Activated CD4-positive, alpha-beta memory T cell treated with anti-CD3 and anti-CD28 coated beads, Interleukin-2, amount 10 ng/mL, durations not matched to agents 7 days and 5 days (primary cell): ENCODE measurements at regions not wholly inside any gene's neighbourhood (a gene's known extent, or its start where the extent isn't known, plus 50 kb on each side); places are given as distances from the start of the nearest gene placed in this dataset.

Experiments used
- CTCF ChIA-PET: fragments of 350-600 bp; sonication (Branson Sonifier 250); formaldehyde crosslinking; loops from one replicate; lab custom pipeline; 2021; ENCODE audit warnings: antibody characterized with exemption, inconsistent platforms; lab: Charles Lee
- POLR2A ChIA-PET: fragments of 350-600 bp; sonication (Branson Sonifier 250); formaldehyde crosslinking; loops from one replicate; lab custom pipeline; 2021; ENCODE audit warnings: antibody characterized with exemption; lab: Charles Lee
- DNase-seq: peaks from one replicate; pipeline ENCODE4 v3.0.0-alpha.2; 2020
- H3K27ac Mint-ChIP-seq: one replicate; pipeline ENCODE4 v1.8.0; 2021; ENCODE audit warnings: mild to moderate bottlenecking, mixed read lengths
- H3K27me3 Mint-ChIP-seq: one replicate; pipeline ENCODE4 v1.8.0; 2021; ENCODE audit warnings: mixed read lengths
- H3K36me3 Mint-ChIP-seq: one replicate; pipeline ENCODE4 v1.8.0; 2021; ENCODE audit warnings: low read depth, mixed read lengths
- H3K4me1 Mint-ChIP-seq: one replicate; pipeline ENCODE4 v1.8.0; 2021; ENCODE audit warnings: mixed read lengths
- H3K4me3 Mint-ChIP-seq: one replicate; pipeline ENCODE4 v1.8.0; 2021; ENCODE audit warnings: mild to moderate bottlenecking, mixed read lengths
- H3K9me3 Mint-ChIP-seq: one replicate; pipeline ENCODE4 v1.8.0; 2021; ENCODE audit warnings: mixed read lengths

- ChIA-PET CTCF (no interaction called here), POLR2A (no interaction called here)
- H3K4me1 Mint-ChIP-seq: peaks cover 2% of the 10 kb centered on the region
- H3K27me3 Mint-ChIP-seq: peaks cover 12% of the 10 kb centered on the region
- H3K4me3 Mint-ChIP-seq: no peak overlapping the region
- H3K36me3 Mint-ChIP-seq: no peaks in the 10 kb centered on the region
- no peaks in the 10 kb centered on the region for H3K9me3 Mint-ChIP-seq
- H3K27ac Mint-ChIP-seq: no peak overlapping the region
- DNase-seq: no peak
Observed at GRCh38 chr3:140829796-140830195, 111.8 kb upstream of the SLC25A36 start.

DNA sequence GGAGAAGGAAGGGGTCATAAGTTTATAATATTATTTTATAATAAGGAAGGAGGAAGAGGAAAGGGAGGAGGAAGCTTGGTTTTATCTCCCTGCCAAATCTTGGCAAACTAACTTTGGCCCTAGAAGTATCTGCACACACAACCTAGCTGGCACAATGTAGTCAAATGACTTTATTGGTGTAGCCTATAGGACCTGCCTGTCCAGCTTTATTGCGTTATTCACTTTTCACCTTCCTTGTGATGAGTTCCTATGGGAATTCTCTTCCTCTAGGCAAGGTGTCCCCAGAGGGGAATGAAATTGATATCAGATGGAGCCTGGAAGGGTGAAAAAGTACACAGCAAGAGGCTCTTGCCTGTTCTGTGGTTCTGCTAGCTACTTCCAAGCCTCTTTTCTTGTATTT is 111.2 kb upstream of the SLC25A36 start:
- no peaks in the 10 kb centered on the region for H3K36me3 Mint-ChIP-seq
- H3K4me3 Mint-ChIP-seq: no peak overlapping the region
- ChIA-PET POLR2A (no interaction called here), CTCF (no interaction called here)
- no peaks in the 10 kb centered on the region for H3K9me3 Mint-ChIP-seq
- H3K4me1 Mint-ChIP-seq: peaks cover 2% of the 10 kb centered on the region
- H3K27me3 Mint-ChIP-seq: peaks cover 12% of the 10 kb centered on the region
- DNase-seq: no peak
- H3K27ac Mint-ChIP-seq: no peak overlapping the region

- no peaks in the 10 kb centered on the region for H3K9me3 Mint-ChIP-seq
- DNase-seq: no peak
- ChIA-PET POLR2A (no interaction called here), CTCF (no interaction called here)
- H3K27me3 Mint-ChIP-seq: peaks cover 12% of the 10 kb centered on the region
- no peak overlapping the region for H3K27ac Mint-ChIP-seq
- no peaks in the 10 kb centered on the region for H3K36me3 Mint-ChIP-seq
- peaks cover 2% of the 10 kb centered on the region for H3K4me1 Mint-ChIP-seq
- H3K4me3 Mint-ChIP-seq: no peak overlapping the region
Observed at GRCh38 chr3:140832883-140833282, 108.8 kb upstream of the SLC25A36 start.

GRCh38 chr3:140834266-140835037 is 107.2 kb upstream of the SLC25A36 start:
- H3K4me3 Mint-ChIP-seq: no peak overlapping the region
- DNase-seq: no peak
- H3K4me1 Mint-ChIP-seq: peaks cover 2% of the 10 kb centered on the region
- no peak overlapping the region for H3K27ac Mint-ChIP-seq
- POLR2A ChIA-PET: no interaction called here
- H3K9me3 Mint-ChIP-seq: no peaks in the 10 kb centered on the region
- H3K27me3 Mint-ChIP-seq: peaks cover 14% of the 10 kb centered on the region
- CTCF ChIA-PET: interaction anchor here (0.6 kb wide), 1 partner anchor 176 kb away, joined by 3 read pairs; no protein-coding TSS in a partner anchor
- H3K36me3 Mint-ChIP-seq: no peaks in the 10 kb centered on the region

DNA sequence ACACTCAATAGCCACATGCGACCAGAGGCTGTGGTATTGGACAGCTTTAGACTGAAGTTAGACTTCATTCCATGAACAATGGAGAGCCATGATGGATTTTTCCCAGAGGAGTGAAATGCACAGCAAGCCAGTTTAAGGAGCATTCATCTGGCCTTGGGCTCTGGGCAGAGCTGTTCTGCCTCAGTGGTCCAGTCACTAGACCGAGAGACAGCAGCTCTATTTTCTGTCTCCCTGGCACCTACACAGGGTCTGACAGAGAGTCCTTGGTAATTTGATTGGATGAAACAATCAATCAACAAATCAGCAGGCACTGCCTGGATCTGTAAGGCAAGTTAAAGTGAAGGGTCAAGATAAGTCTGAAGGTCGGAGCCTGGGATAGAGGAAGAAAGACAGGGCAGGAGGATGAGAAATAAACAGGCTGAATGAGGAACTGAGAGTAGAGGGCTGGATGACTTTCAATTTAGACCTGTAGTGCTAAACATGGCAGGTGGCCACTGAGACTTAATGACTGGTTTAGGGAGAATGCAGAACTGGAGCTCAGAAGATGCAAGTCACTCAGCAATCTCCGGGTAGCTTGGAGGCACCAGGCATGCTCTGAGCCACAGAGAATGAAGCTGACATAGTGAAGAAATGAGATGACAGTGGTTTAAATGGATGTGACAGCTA is 98.5 kb upstream of the SLC25A36 start:
- H3K27ac Mint-ChIP-seq: no peak overlapping the region
- no peak overlapping the region for H3K4me3 Mint-ChIP-seq
- peaks cover 4% of the 10 kb centered on the region for H3K4me1 Mint-ChIP-seq
- POLR2A ChIA-PET: interaction anchor here (0.8 kb wide), 1 partner anchor 8 kb away, joined by 3 read pairs; no protein-coding TSS in a partner anchor
- H3K27me3 Mint-ChIP-seq: peaks cover 15% of the 10 kb centered on the region
- DNase-seq: no peak
- CTCF ChIA-PET: no interaction called here
- H3K9me3 Mint-ChIP-seq: no peaks in the 10 kb centered on the region
- H3K36me3 Mint-ChIP-seq: no peaks in the 10 kb centered on the region

DNA sequence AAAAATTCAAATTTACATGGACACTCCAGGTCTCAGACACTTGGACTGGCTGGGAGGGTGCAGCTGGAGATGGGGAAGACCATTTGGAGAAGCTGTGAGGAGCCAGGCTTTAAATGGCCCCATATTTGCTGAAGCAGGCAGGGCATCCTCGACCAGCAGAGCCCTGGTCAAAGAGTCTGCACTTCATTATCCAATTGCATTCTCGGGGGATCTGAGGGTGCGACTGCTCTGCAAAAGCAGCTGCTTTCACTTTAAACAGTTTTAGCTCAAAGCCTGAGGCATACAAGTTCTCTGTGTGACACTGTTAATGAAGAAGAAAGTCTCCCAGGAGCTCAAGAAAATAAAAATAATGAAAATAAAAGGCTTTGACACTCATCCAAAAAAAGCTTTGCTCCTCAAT is 98.0 kb upstream of the SLC25A36 start:
- no peaks in the 10 kb centered on the region for H3K9me3 Mint-ChIP-seq
- no peak overlapping the region for H3K4me3 Mint-ChIP-seq
- CTCF ChIA-PET: no interaction called here
- POLR2A ChIA-PET: interaction anchor here (0.8 kb wide), 1 partner anchor 8 kb away, joined by 3 read pairs; no protein-coding TSS in a partner anchor
- H3K27ac Mint-ChIP-seq: no peak overlapping the region
- H3K27me3 Mint-ChIP-seq: peaks cover 15% of the 10 kb centered on the region
- no peaks in the 10 kb centered on the region for H3K36me3 Mint-ChIP-seq
- no peak for DNase-seq
- peaks cover 4% of the 10 kb centered on the region for H3K4me1 Mint-ChIP-seq

- Mint-ChIP-seq H3K27ac (no peak overlapping the region), H3K9me3 (no peaks in the 10 kb centered on the region), H3K27me3 (peaks cover 15% of the 10 kb centered on the region), H3K4me3 (no peak overlapping the region), H3K4me1 (peaks cover 4% of the 10 kb centered on the region), H3K36me3 (no peaks in the 10 kb centered on the region)
- DNase-seq: no peak
- ChIA-PET CTCF (no interaction called here), POLR2A (interaction anchor here (0.8 kb wide), 1 partner anchor 9 kb away, joined by 3 read pairs; no protein-coding TSS in a partner anchor)
Observed at GRCh38 chr3:140844072-140844471, 97.6 kb upstream of the SLC25A36 start.

DNA sequence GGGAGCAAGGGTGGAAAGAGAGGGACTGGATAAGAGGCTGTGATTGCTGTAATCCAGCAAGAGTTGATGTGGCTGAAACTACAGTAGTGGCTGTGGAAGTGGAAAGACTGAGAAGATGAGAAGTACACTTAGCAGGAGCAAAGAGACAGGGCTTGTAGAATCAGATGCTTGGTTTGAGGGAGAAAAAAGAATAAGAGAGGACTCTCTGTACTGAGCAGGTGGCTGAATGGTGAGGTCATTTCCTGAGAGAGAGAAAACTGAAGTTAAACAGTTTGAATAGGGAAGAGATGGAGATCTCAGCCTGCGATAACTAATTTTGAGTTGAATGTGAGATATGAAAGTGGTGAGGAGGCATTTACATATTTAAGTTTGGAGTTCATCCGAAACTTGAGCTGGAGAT is 95.8 kb upstream of the SLC25A36 start:
- CTCF ChIA-PET: no interaction called here
- no peaks in the 10 kb centered on the region for H3K9me3 Mint-ChIP-seq
- POLR2A ChIA-PET: no interaction called here
- DNase-seq: no peak
- no peak overlapping the region for H3K27ac Mint-ChIP-seq
- peaks cover 4% of the 10 kb centered on the region for H3K4me1 Mint-ChIP-seq
- H3K4me3 Mint-ChIP-seq: no peak overlapping the region
- peaks cover 13% of the 10 kb centered on the region for H3K27me3 Mint-ChIP-seq
- H3K36me3 Mint-ChIP-seq: no peaks in the 10 kb centered on the region

GRCh38 chr3:140848666-140849065 is 93.0 kb upstream of the SLC25A36 start:
- Mint-ChIP-seq H3K9me3 (no peaks in the 10 kb centered on the region), H3K27me3 (peaks cover 17% of the 10 kb centered on the region), H3K4me3 (no peak overlapping the region), H3K36me3 (no peaks in the 10 kb centered on the region), H3K4me1 (peaks cover 4% of the 10 kb centered on the region), H3K27ac (no peak overlapping the region)
- ChIA-PET CTCF (no interaction called here), POLR2A (no interaction called here)
- no peak for DNase-seq

- POLR2A ChIA-PET: no interaction called here
- no peak overlapping the region for H3K27ac Mint-ChIP-seq
- CTCF ChIA-PET: no interaction called here
- H3K4me1 Mint-ChIP-seq: peaks cover 4% of the 10 kb centered on the region
- no peaks in the 10 kb centered on the region for H3K9me3 Mint-ChIP-seq
- H3K27me3 Mint-ChIP-seq: peaks cover 14% of the 10 kb centered on the region
- no peak overlapping the region for H3K4me3 Mint-ChIP-seq
- no peak for DNase-seq
- no peaks in the 10 kb centered on the region for H3K36me3 Mint-ChIP-seq
Observed at GRCh38 chr3:140850210-140850955, 91.3 kb upstream of the SLC25A36 start.

DNA sequence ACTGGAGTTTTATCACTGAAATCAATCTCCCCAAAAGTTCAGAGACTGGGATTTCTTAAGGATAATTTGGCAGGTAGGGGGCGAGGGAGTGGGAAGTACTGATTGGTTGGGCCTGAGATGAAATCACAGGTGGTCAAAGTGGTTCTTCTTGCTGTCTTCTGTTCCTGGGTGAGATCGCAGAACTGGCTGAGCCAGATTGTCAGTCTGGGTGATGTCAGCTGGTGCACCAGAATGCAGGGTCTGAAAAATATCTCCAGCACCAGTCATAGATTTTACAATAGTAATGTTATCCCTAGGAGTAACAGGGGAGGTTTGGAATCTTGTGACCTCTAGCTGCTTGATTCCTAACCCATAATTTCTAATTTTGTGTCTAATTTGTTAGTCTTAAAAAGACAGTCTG is 86.7 kb upstream of the SLC25A36 start:
- Mint-ChIP-seq H3K9me3 (no peaks in the 10 kb centered on the region), H3K4me3 (no peak overlapping the region), H3K4me1 (no peaks in the 10 kb centered on the region), H3K27ac (no peak overlapping the region), H3K36me3 (no peaks in the 10 kb centered on the region), H3K27me3 (peaks cover 3% of the 10 kb centered on the region)
- ChIA-PET POLR2A (no interaction called here), CTCF (no interaction called here)
- DNase-seq: no peak

GRCh38 chr3:140856905-140857304 is 84.7 kb upstream of the SLC25A36 start:
- no peak for DNase-seq
- Mint-ChIP-seq H3K9me3 (no peaks in the 10 kb centered on the region), H3K36me3 (no peaks in the 10 kb centered on the region), H3K27ac (no peak overlapping the region), H3K4me3 (no peak overlapping the region), H3K27me3 (peaks cover 7% of the 10 kb centered on the region), H3K4me1 (no peaks in the 10 kb centered on the region)
- ChIA-PET POLR2A (no interaction called here), CTCF (no interaction called here)

DNA sequence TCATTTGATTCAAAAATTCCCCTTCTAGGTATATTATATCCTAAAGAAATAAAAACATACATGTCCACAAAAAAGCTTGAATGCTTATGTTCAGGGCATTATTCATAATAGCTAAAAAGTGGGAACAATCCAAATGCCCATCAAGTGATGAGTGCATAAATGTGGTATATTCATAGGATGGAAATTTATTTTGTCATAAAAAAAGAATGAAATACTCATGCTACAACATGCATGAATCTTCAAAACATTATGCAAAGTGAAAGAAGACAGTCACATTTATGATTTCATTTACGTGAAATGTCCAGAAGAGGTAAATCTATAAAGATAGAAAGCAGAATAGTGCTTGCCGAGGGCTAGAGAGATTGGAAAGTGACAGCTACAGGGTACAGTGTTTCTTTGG is 83.6 kb upstream of the SLC25A36 start:
- Mint-ChIP-seq H3K9me3 (no peaks in the 10 kb centered on the region), H3K4me1 (no peaks in the 10 kb centered on the region), H3K27ac (no peak overlapping the region), H3K27me3 (peaks cover 6% of the 10 kb centered on the region), H3K36me3 (no peaks in the 10 kb centered on the region), H3K4me3 (no peak overlapping the region)
- DNase-seq: no peak
- CTCF ChIA-PET: no interaction called here
- POLR2A ChIA-PET: no interaction called here
